Mesothelial cell of epicardium (in vitro differentiated cells): ENCODE measurements at regions not wholly inside any gene's neighbourhood (a gene's known extent, or its start where the extent isn't known, plus 50 kb on each side); places are given as distances from the start of the nearest gene placed in this dataset.

Experiments
- DNase-seq, 2 experiments: peaks; one replicate each; pipeline ENCODE4 v3.0.0; 2021; ENCODE audit warnings: low spot score in 2 of 2; ENCODE audit not compliant: unreplicated experiment in 2 of 2
- H3K27ac Mint-ChIP-seq: 2 replicates; pipeline ENCODE4 v1.8.0; 2021; ENCODE audit warnings: mixed read lengths
- H3K27me3 Mint-ChIP-seq: 2 replicates; pipeline ENCODE4 v1.8.0; 2021; ENCODE audit warnings: low read depth, mixed read lengths
- H3K36me3 Mint-ChIP-seq: 2 replicates; pipeline ENCODE4 v1.8.0; 2021; ENCODE audit warnings: mixed read lengths
- H3K4me1 Mint-ChIP-seq: 2 replicates; pipeline ENCODE4 v1.8.0; 2021; ENCODE audit warnings: mixed read lengths
- H3K4me3 Mint-ChIP-seq: 2 replicates; pipeline ENCODE4 v1.8.0; 2021; ENCODE audit warnings: mild to moderate bottlenecking, moderate library complexity, mixed read lengths
- H3K9me3 Mint-ChIP-seq: 2 replicates; pipeline ENCODE4 v1.8.0; 2021; ENCODE audit warnings: mixed read lengths
- TF ChIP-seq, protein P1 (sequence below): fragments of 200-600 bp; sonication (generic); IDR thresholded peaks from one replicate; pipeline ENCODE4 v1.5.0; 2021; ENCODE audit warnings: antibody characterized with exemption; ENCODE audit not compliant: unreplicated experiment

DNA sequence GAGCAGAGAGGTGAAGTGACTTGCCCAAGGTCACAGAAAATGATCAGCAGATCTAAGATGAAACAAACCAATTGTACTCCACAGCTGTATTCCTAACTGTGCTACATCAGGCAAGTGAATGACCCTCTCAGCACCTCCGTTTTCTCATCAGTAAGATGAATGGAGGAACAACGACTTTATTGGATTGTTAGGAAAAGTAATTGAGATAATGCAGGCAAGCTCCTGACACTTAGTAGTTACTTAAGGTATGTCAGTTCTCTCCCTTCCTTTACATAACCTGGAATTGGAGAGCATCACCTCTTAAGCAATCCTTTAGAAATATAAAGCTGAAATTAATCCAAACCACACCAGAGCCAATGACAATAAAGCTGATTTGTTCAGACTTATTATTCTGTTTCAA is 451.2 kb upstream of the CD180 start:
- no peak for DNase-seq
- H3K4me1 Mint-ChIP-seq = peaks cover 4% of the 10 kb centered on the region
- H3K9me3 Mint-ChIP-seq = peaks cover 6% of the 10 kb centered on the region
- H3K4me3 Mint-ChIP-seq = no peak overlapping the region
- TF ChIP-seq, protein P1, sequence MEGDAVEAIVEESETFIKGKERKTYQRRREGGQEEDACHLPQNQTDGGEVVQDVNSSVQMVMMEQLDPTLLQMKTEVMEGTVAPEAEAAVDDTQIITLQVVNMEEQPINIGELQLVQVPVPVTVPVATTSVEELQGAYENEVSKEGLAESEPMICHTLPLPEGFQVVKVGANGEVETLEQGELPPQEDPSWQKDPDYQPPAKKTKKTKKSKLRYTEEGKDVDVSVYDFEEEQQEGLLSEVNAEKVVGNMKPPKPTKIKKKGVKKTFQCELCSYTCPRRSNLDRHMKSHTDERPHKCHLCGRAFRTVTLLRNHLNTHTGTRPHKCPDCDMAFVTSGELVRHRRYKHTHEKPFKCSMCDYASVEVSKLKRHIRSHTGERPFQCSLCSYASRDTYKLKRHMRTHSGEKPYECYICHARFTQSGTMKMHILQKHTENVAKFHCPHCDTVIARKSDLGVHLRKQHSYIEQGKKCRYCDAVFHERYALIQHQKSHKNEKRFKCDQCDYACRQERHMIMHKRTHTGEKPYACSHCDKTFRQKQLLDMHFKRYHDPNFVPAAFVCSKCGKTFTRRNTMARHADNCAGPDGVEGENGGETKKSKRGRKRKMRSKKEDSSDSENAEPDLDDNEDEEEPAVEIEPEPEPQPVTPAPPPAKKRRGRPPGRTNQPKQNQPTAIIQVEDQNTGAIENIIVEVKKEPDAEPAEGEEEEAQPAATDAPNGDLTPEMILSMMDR = no peak
- no peaks in the 10 kb centered on the region for H3K36me3 Mint-ChIP-seq
- no peaks in the 10 kb centered on the region for H3K27me3 Mint-ChIP-seq
- no peak overlapping the region for H3K27ac Mint-ChIP-seq

DNA sequence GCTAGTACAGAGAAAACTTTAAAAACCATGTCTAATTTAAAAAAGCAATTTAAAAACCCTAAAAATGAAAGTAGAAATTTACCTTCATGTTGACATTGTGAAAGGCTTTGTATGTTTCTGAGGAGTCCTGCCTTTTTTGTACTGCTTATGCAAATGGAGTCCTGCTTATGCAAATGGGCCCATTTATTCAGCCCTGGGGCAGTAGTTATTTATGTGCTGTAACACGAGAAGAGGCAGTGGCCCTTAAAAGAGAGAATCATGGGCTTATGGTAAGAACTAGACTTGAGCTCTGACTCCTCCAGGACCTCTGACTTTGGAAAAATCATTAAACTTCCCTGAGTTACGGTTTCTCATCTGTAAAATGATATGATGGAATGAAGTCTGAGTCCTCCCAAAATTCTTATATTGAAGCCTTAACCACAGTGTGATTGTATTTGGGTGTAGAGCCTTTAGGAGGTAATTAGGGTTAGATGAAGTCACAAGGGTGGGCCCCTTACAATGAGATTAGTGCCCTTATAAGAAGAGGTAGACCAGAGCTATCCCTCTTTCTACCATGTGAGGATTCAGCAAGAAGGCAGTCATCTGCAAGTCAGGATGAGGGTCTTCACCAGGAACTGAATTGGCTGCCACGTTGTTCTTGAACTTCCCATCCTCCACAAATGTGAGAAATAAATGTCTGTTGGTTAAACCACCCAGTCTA is 447.8 kb upstream of the CD180 start:
- TF ChIP-seq, protein P1 = no peak
- Mint-ChIP-seq H3K4me1 (peaks cover 11% of the 10 kb centered on the region), H3K27ac (no peak overlapping the region), H3K9me3 (peaks cover 6% of the 10 kb centered on the region), H3K27me3 (no peaks in the 10 kb centered on the region), H3K4me3 (no peak overlapping the region), H3K36me3 (no peaks in the 10 kb centered on the region)
- DNase-seq = no peak

DNA sequence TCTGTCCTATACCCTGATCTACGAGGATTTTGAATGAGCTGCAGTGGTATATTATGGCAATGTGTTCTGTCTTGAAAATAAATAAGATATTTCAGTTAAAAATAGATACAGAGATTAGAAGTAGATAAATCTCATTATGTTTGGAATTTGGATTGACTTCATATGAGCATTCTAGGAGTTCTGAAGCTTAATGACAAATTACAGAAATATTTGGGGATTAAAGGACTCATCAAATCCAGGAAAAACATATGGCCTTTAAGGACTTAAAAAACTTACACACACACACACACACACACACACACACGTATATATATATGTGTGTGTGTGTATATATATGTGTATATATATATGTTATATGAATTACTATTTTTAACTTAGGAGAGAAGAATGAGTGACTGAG is 446.9 kb upstream of the CD180 start:
- H3K9me3 Mint-ChIP-seq = peaks cover 6% of the 10 kb centered on the region
- H3K27ac Mint-ChIP-seq = no peak overlapping the region
- no peak overlapping the region for H3K4me3 Mint-ChIP-seq
- peaks cover 16% of the 10 kb centered on the region for H3K4me1 Mint-ChIP-seq
- TF ChIP-seq, protein P1 = no peak
- no peaks in the 10 kb centered on the region for H3K36me3 Mint-ChIP-seq
- DNase-seq = no peak
- no peaks in the 10 kb centered on the region for H3K27me3 Mint-ChIP-seq

DNA sequence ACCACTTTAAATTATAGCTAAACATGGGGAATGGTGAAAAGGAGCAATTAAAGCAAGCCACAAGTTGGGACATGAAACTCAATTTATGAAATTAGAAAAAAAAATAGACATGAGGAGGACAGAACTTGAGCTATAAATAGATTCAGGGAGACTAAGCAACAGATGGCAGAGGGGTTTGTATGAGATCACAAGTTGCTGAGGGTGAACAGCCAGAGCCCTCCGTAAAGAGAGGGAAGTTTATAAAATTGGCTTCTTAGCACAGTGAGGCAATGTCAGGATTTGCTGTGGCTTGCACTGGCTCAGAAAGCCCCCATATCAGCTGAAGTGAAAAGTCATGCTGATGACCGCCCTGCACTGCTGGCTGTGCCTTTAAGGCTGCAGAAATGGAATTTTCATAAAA is 443.4 kb upstream of the CD180 start:
- no peak overlapping the region for H3K4me3 Mint-ChIP-seq
- TF ChIP-seq, protein P1 = no peak
- no peak for DNase-seq
- H3K4me1 Mint-ChIP-seq = peaks cover 12% of the 10 kb centered on the region
- H3K36me3 Mint-ChIP-seq = no peaks in the 10 kb centered on the region
- peak overlapping the region; percentile 0 for H3K27ac Mint-ChIP-seq
- H3K27me3 Mint-ChIP-seq = no peaks in the 10 kb centered on the region
- peaks cover 9% of the 10 kb centered on the region for H3K9me3 Mint-ChIP-seq

DNA sequence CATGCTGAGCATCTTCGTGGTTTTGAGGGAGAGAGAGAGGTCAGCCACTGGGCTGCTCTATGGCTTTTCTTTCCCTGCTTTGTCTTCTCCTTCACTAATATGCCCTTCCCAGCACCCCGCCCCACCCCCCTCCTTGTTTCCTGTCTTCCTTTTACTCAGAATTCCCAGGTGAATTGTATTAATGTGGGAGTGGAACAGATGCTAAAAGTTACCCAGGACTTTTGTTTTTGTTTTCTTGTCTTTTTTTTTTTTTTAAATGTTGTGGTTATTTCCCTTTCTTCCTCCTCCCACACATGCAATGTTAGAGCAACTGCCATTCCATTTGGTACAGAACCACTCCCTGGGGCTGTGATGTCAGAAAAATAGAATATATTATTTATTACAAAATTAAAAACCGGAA is 442.7 kb upstream of the CD180 start:
- no peak overlapping the region for H3K27ac Mint-ChIP-seq
- no peak for DNase-seq
- H3K27me3 Mint-ChIP-seq = no peaks in the 10 kb centered on the region
- TF ChIP-seq, protein P1 = no peak
- H3K4me1 Mint-ChIP-seq = peaks cover 12% of the 10 kb centered on the region
- peaks cover 2% of the 10 kb centered on the region for H3K36me3 Mint-ChIP-seq
- no peak overlapping the region for H3K4me3 Mint-ChIP-seq
- peaks cover 16% of the 10 kb centered on the region for H3K9me3 Mint-ChIP-seq
